Fibroblast of lung (primary cell): ENCODE measurements at regions not wholly inside any gene's neighbourhood (a gene's known extent, or its start where the extent isn't known, plus 50 kb on each side); places are given as distances from the start of the nearest gene placed in this dataset.

ENCODE experiments used
- EZH2 ChIP-seq: IDR thresholded peaks from 2 replicates; pipeline ENCODE4 v1.5.1; 2012; ENCODE audit warnings: low read length, control low read depth, mild to moderate bottlenecking; ENCODE audit errors: missing control alignments
- TF ChIP-seq, protein P1 (sequence below), 2 donors: IDR thresholded peaks in 1 of 2; conservative IDR thresholded peaks in 1 of 2; 1 replicate in 1 of 2; 2 replicates in 1 of 2; pipeline ENCODE4 v1.5.1; 2011 to 2012; ENCODE audit warnings: low read length in 2 of 2, control low read depth in 1 of 2, inconsistent platforms in 1 of 2, low read depth in 1 of 2, mild to moderate bottlenecking in 1 of 2

DNA sequence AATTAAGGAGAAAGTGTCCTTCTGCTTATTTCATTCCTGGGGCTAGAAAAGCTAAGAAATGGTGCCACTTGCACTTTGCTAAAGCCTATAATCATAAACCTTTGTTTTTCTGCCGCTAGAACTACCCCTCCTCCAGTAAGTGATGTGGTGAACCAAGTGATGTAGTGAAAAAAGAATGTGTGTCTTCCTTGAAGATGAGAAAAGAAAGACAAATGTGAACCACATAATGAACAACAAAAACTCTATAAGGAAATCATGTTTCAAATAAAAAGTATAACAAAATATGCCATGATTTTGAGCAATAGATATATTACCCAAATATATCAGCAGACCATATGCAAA is 179.0 kb upstream of the SGCD start:
- TF ChIP-seq, protein P1, sequence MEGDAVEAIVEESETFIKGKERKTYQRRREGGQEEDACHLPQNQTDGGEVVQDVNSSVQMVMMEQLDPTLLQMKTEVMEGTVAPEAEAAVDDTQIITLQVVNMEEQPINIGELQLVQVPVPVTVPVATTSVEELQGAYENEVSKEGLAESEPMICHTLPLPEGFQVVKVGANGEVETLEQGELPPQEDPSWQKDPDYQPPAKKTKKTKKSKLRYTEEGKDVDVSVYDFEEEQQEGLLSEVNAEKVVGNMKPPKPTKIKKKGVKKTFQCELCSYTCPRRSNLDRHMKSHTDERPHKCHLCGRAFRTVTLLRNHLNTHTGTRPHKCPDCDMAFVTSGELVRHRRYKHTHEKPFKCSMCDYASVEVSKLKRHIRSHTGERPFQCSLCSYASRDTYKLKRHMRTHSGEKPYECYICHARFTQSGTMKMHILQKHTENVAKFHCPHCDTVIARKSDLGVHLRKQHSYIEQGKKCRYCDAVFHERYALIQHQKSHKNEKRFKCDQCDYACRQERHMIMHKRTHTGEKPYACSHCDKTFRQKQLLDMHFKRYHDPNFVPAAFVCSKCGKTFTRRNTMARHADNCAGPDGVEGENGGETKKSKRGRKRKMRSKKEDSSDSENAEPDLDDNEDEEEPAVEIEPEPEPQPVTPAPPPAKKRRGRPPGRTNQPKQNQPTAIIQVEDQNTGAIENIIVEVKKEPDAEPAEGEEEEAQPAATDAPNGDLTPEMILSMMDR (conservative IDR thresholded peaks at IDR 0.05 in 1 of 2, IDR thresholded peaks at IDR 0.05 in 1 of 2; ENCODE audit: low read depth in 1 of 2, low read length in 2 of 2), result no peak
- no peak for TF ChIP-seq EZH2
